HG03571 (cell line): ENCODE measurements at regions not wholly inside any gene's neighbourhood (a gene's known extent, or its start where the extent isn't known, plus 50 kb on each side); places are given as distances from the start of the nearest gene placed in this dataset.

Experiments
- ATAC-seq: cut with Tn5 transposase; IDR thresholded peaks from one replicate; pipeline ENCODE4 v1.9.1; 2021; ENCODE audit not compliant: unreplicated experiment

GRCh38 chr11:27193434-27194225 is 153.0 kb downstream of the BBOX1 start:
- ATAC-seq: no peak

GRCh38 chr11:27192184-27192583 is 151.6 kb downstream of the BBOX1 start:
- ATAC-seq: no peak

- ATAC-seq: no peak
These were observed 151.0 kb downstream of the BBOX1 start for GRCh38 chr11:27191639-27192038.

GRCh38 chr11:27188696-27189095 is 148.1 kb downstream of the BBOX1 start:
- no peak for ATAC-seq

- ATAC-seq: no peak
These were observed 147.4 kb downstream of the BBOX1 start for GRCh38 chr11:27187848-27188621.

GRCh38 chr11:27187075-27187847 is 146.6 kb downstream of the BBOX1 start:
- no peak for ATAC-seq

GRCh38 chr11:27186580-27186979 is 146.0 kb downstream of the BBOX1 start:
- ATAC-seq: no peak

GRCh38 chr11:27184458-27185312 is 144.1 kb downstream of the BBOX1 start:
- no peak for ATAC-seq

- no peak for ATAC-seq
These were observed 143.2 kb downstream of the BBOX1 start for GRCh38 chr11:27183672-27184457.

- no peak for ATAC-seq
These were observed 138.7 kb downstream of the BBOX1 start for GRCh38 chr11:27179334-27179733.

- ATAC-seq: no peak
These were observed 138.2 kb downstream of the BBOX1 start for GRCh38 chr11:27178859-27179258.
